IMR-90 (cell line): ENCODE measurements at regions not wholly inside any gene's neighbourhood (a gene's known extent, or its start where the extent isn't known, plus 50 kb on each side); places are given as distances from the start of the nearest gene placed in this dataset.
"Not testable (repeated sequence)": the region's sequence is repeated elsewhere in the genome, so short reads cannot be mapped to it uniquely, and the experiment has no call there.

Source experiments
- ATAC-seq: fragments of 200-7000 bp; cut with Tn5 transposase; 2 replicates; pipeline ENCODE4 v1.9.1; 2020; ENCODE audit warnings: low read depth, mild to moderate bottlenecking, moderate library complexity
- BruUV-seq: library from RNA; stranded (reverse); fragments of 400-500 nt; replicated peaks from 2 replicates; lab custom pipeline; 2021; lab: Mats Ljungman, UMichigan
- CTCF ChIA-PET: fragments of 300-600 bp; formaldehyde crosslinking; extraction: SDS; loops from one replicate; lab custom pipeline; 2021; ENCODE audit warnings: antibody characterized with exemption; lab: Yijun Ruan, JAX
- POLR2A ChIA-PET: fragments of 300-600 bp; sonication (Branson Sonifier 250); formaldehyde crosslinking; loops from one replicate; lab custom pipeline; 2022; ENCODE audit warnings: antibody characterized with exemption; ENCODE audit not compliant: unreplicated experiment; lab: Charles Lee
- DNase-seq: peaks from one replicate; pipeline ENCODE4 v3.0.0; 2013
- H2AFZ ChIP-seq: replicated peaks from 2 replicates; pipeline ENCODE3; 2013; ENCODE audit warnings: low read length, mild to moderate bottlenecking; ENCODE audit not compliant: poor library complexity
- H2AK5ac ChIP-seq: 2 replicates; pipeline ENCODE4 v1.6.1; 2013; ENCODE audit warnings: low read depth, low read length, inconsistent platforms
- H2AK9ac ChIP-seq: replicated peaks from 2 replicates; pipeline ENCODE3; 2013; ENCODE audit warnings: mild to moderate bottlenecking, low read depth, low read length, moderate library complexity; ENCODE audit not compliant: poor library complexity
- H2BK120ac ChIP-seq: 2 replicates; pipeline ENCODE4 v1.6.1; 2013; ENCODE audit warnings: low read depth, low read length, inconsistent platforms
- H2BK15ac ChIP-seq: 3 replicates; pipeline ENCODE4 v1.6.1; 2013; ENCODE audit warnings: low read depth, low read length, inconsistent platforms
- H2BK20ac ChIP-seq: 2 replicates; pipeline ENCODE4 v1.6.1; 2013; ENCODE audit warnings: low read depth, mild to moderate bottlenecking, inconsistent platforms, low read length, moderate library complexity
- H2BK5ac ChIP-seq: 2 replicates; pipeline ENCODE4 v1.6.1; 2013; ENCODE audit warnings: mild to moderate bottlenecking, low read depth, low read length, inconsistent platforms; ENCODE audit not compliant: poor library complexity, severe bottlenecking
- H3K14ac ChIP-seq: replicated peaks from 2 replicates; pipeline ENCODE4 v1.6.1; 2013; ENCODE audit warnings: low read depth, low read length, inconsistent platforms
- H3K18ac ChIP-seq: 2 replicates; pipeline ENCODE4 v1.6.1; 2013; ENCODE audit warnings: low read depth, low read length, control low read depth
- H3K23ac ChIP-seq: 2 replicates; pipeline ENCODE4 v1.6.1; 2013; ENCODE audit warnings: low read depth, low read length, inconsistent platforms
- H3K27ac ChIP-seq: 2 replicates; pipeline ENCODE4 v1.5.1; 2013; ENCODE audit warnings: mild to moderate bottlenecking, control low read depth, low read length; ENCODE audit not compliant: insufficient read depth
- H3K27me3 ChIP-seq: 2 replicates; pipeline ENCODE4 v1.6.1; 2013; ENCODE audit warnings: low read length; ENCODE audit not compliant: control insufficient read depth, insufficient read depth
- H3K36me3 ChIP-seq: 2 replicates; pipeline ENCODE4 v1.6.1; 2013; ENCODE audit warnings: low read length, mixed read lengths; ENCODE audit not compliant: control insufficient read depth, insufficient read depth
- H3K4ac ChIP-seq: 2 replicates; pipeline ENCODE4 v1.6.1; 2013; ENCODE audit warnings: low read depth, low read length, inconsistent platforms
- H3K4me1 ChIP-seq: 2 replicates; pipeline ENCODE4 v1.6.1; 2013; ENCODE audit warnings: low read length, mixed read lengths; ENCODE audit not compliant: control insufficient read depth, insufficient read depth
- H3K4me2 ChIP-seq: 2 replicates; pipeline ENCODE4 v1.6.1; 2013; ENCODE audit warnings: low read depth, mild to moderate bottlenecking, control low read depth, low read length, moderate library complexity
- H3K4me3 ChIP-seq: 2 replicates; pipeline ENCODE4 v1.5.1; 2013; ENCODE audit warnings: low read depth, mild to moderate bottlenecking, control low read depth, low read length, moderate library complexity; ENCODE audit not compliant: insufficient read depth
- H3K56ac ChIP-seq: 2 replicates; pipeline ENCODE4 v1.6.1; 2013; ENCODE audit warnings: low read length, inconsistent platforms; ENCODE audit not compliant: insufficient read depth; ENCODE audit errors: extremely low read depth
- H3K79me1 ChIP-seq, 2 experiments: 2 replicates each; pipeline ENCODE4 v1.6.1; 2013; ENCODE audit warnings: low read length in 2 of 2, inconsistent platforms in 1 of 2, low read depth in 1 of 2
- H3K9ac ChIP-seq: 2 replicates; pipeline ENCODE4 v1.6.1; 2013; ENCODE audit warnings: low read depth, low read length, control low read depth
- H3K9me1 ChIP-seq: 2 replicates; pipeline ENCODE4 v1.6.1; 2013; ENCODE audit warnings: low read length, inconsistent platforms; ENCODE audit not compliant: insufficient read depth
- H3K9me3 ChIP-seq: 2 replicates; pipeline ENCODE4 v1.6.1; 2013; ENCODE audit warnings: low read length; ENCODE audit not compliant: control insufficient read depth, insufficient read depth
- H4K20me1 ChIP-seq: 2 replicates; pipeline ENCODE4 v1.6.1; 2013; ENCODE audit warnings: low read length, inconsistent platforms; ENCODE audit not compliant: insufficient read depth
- H4K5ac ChIP-seq: 2 replicates; pipeline ENCODE4 v1.6.1; 2013; ENCODE audit warnings: mild to moderate bottlenecking, low read depth, low read length, control low read depth
- H4K8ac ChIP-seq, 2 experiments: 2 replicates each; pipeline ENCODE4 v1.6.1; 2013; ENCODE audit warnings: low read depth in 2 of 2, low read length in 2 of 2, control low read depth in 1 of 2, inconsistent platforms in 1 of 2
- H4K91ac ChIP-seq: 2 replicates; pipeline ENCODE4 v1.6.1; 2013; ENCODE audit warnings: low read depth, low read length, inconsistent platforms; ENCODE audit not compliant: insufficient read depth
- WGBS, 2 experiments: methylation state at CpG; one replicate each; pipeline versions ENCODE4 v1.1.5 to v1.1.7; 2013; ENCODE audit warnings: missing lambda C conversion rate in 2 of 2; ENCODE audit not compliant: insufficient read length in 1 of 2; ENCODE audit errors: extremely low coverage in 2 of 2; 5-methylcytosine and 5-hydroxymethylcytosine counted together
- dilution Hi-C: fragments of 300-500 bp; cut with HindIII; formaldehyde crosslinking; loops from one replicate; pipeline ENCODE4 v1.14.3; 2018; ENCODE audit warnings: low sequenced_read_pairs; ENCODE audit not compliant: unreplicated experiment
- in situ Hi-C: fragments of 300-500 bp; cut with MboI; formaldehyde crosslinking; loops from 3 replicates; pipeline ENCODE4 v1.14.3; 2019; ENCODE audit warnings: low sequenced_read_pairs, inconsistent platforms, mixed read lengths
- intact Hi-C: fragments of 100-400 bp; cut with micrococcal nuclease; formaldehyde crosslinking; loops from 2 replicates; pipeline ENCODE4 v1.10.0; 2022

DNA sequence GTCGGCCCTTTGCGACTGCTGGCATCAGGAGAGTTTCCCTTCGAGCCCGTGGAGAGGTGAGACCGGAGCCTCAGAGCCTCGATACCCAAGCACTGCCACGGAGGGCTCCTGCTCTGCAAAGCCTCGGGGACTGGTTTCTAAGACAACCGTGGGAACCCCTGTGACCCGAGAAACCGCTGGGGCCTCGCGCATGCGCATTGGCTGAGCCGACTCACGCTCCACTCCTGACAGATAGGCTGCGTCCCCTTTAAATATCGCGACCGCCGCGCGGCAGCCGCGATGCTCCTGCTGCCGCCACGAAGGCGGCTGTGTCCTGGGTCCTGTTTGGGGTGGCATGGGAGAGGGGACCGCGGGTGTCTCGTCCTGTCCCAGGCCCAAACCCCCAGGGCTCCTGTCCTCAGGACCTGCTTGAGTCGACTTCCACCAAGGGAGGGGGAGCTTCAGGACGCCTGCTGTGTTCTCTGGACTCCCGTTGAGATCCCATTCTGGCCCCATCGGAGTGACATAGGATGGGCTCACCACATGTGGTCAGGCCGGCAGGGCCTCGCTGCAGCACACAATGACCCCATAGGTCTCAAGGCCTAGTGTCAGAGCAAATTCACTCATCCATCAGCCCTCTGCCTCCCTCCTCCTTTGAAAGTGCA is 701.7 kb upstream of the TPTE start:
- H3K27me3 ChIP-seq, H3K4ac ChIP-seq, H2AK5ac ChIP-seq, H3K4me3 ChIP-seq, H3K36me3 ChIP-seq, H3K27ac ChIP-seq, H2BK20ac ChIP-seq, H3K4me1 ChIP-seq, intact Hi-C loops, in situ Hi-C loops, DNase-seq, H2BK15ac ChIP-seq, H4K91ac ChIP-seq, H2BK120ac ChIP-seq, H3K9me1 ChIP-seq, H3K18ac ChIP-seq, H3K56ac ChIP-seq, H4K20me1 ChIP-seq, dilution Hi-C loops, H2BK5ac ChIP-seq, H3K9ac ChIP-seq, H2AFZ ChIP-seq, BruUV-seq, CTCF ChIA-PET, H2AK9ac ChIP-seq, H4K8ac ChIP-seq, ATAC-seq, H3K4me2 ChIP-seq, H3K23ac ChIP-seq, POLR2A ChIA-PET, H3K9me3 ChIP-seq, H4K5ac ChIP-seq, H3K14ac ChIP-seq, H3K79me1 ChIP-seq: not testable (repeated sequence)
- no CpG with 5 or more reads among the region's 37 CpGs for WGBS, 2 experiments

DNA sequence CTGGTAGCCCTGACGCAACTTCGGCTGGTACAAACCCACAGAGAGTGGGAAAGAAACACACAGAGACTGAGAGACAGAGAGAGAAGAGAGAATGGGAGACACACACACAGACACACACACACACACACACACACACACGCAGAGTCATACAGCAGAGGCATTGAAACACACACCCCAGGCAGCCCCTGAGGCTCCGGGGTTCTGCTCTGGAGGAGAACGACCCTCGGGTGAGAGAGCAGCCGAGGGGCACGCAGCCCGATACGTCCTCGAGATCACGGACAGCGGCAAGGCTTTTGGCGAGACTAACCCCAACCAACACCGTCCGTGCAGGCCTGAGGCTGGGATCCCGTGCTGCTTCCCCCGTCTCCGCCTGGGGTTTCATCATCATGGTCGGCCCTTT is 700.8 kb upstream of the TPTE start:
- DNase-seq, H3K23ac ChIP-seq, ATAC-seq, H3K27ac ChIP-seq, H2BK5ac ChIP-seq, H4K8ac ChIP-seq, POLR2A ChIA-PET, H4K5ac ChIP-seq, H3K4me1 ChIP-seq, H3K4me2 ChIP-seq, in situ Hi-C loops, H3K56ac ChIP-seq, H3K18ac ChIP-seq, H2BK15ac ChIP-seq, H3K9me3 ChIP-seq, H4K91ac ChIP-seq, intact Hi-C loops, H2BK20ac ChIP-seq, dilution Hi-C loops, H2BK120ac ChIP-seq, H3K4me3 ChIP-seq, H3K14ac ChIP-seq, H3K27me3 ChIP-seq, BruUV-seq, H3K4ac ChIP-seq, H3K9ac ChIP-seq, H3K36me3 ChIP-seq, H2AFZ ChIP-seq, H4K20me1 ChIP-seq, CTCF ChIA-PET, H3K9me1 ChIP-seq, H3K79me1 ChIP-seq, H2AK5ac ChIP-seq, H2AK9ac ChIP-seq: not testable (repeated sequence)
- WGBS, 2 experiments = no CpG with 5 or more reads among the region's 20 CpGs
